H1 (cell line): ENCODE measurements at regions not wholly inside any gene's neighbourhood (a gene's known extent, or its start where the extent isn't known, plus 50 kb on each side); places are given as distances from the start of the nearest gene placed in this dataset.

Experiments used
- ATF3 ChIP-seq: IDR thresholded peaks from 2 replicates; pipeline ENCODE4 v1.6.1; 2011; ENCODE audit warnings: low read depth, mild to moderate bottlenecking, low read length; ENCODE audit not compliant: insufficient read depth
- CEBPB ChIP-seq: IDR thresholded peaks from 2 replicates; pipeline ENCODE4 v1.6.1; 2012; ENCODE audit warnings: low read depth, low read length
- CTBP2 ChIP-seq: IDR thresholded peaks from 2 replicates; pipeline ENCODE4 v1.7.0; 2011; ENCODE audit warnings: borderline replicate concordance, mild to moderate bottlenecking, moderate library complexity, mixed read lengths, low read length; ENCODE audit not compliant: insufficient read depth, insufficient read length
- CTCF ChIP-seq, 3 experiments: IDR thresholded peaks; 1 replicate in 2 of 3; 2 replicates in 1 of 3; pipeline versions ENCODE4 v1.5.1 to v1.6.1; 2011; ENCODE audit warnings: low read length in 3 of 3, mild to moderate bottlenecking in 3 of 3, inconsistent platforms in 2 of 3, low read depth in 1 of 3, moderate library complexity in 1 of 3; ENCODE audit not compliant: insufficient read depth in 1 of 3; ENCODE audit errors: control extremely low read depth in 1 of 3
- GABPA ChIP-seq: IDR thresholded peaks from 2 replicates; pipeline ENCODE4 v1.6.1; 2011; ENCODE audit warnings: mild to moderate bottlenecking, low read length, moderate library complexity, borderline replicate concordance; ENCODE audit not compliant: insufficient read depth
- RFX5 ChIP-seq: IDR thresholded peaks from 2 replicates; pipeline ENCODE4 v1.6.1; 2011; ENCODE audit warnings: low read depth, low read length, improper control_type of control experiment, borderline replicate concordance
- RNF2 ChIP-seq: fragments of 200-900, 300-1000 bp; sonication (generic); IDR thresholded peaks from 2 replicates; pipeline ENCODE4 v1.7.1; 2016; ENCODE audit warnings: borderline replicate concordance, low read depth, mild to moderate bottlenecking, antibody characterized with exemption, low read length; ENCODE audit not compliant: poor library complexity, severe bottlenecking; ENCODE audit errors: missing control alignments
- SIX5 ChIP-seq: IDR thresholded peaks from 2 replicates; pipeline ENCODE4 v1.6.1; 2011; ENCODE audit warnings: mild to moderate bottlenecking, low read depth, low read length

- no peak for TF ChIP-seq ATF3
- TF ChIP-seq GABPA = no peak
- TF ChIP-seq CEBPB = no peak
- no peak for TF ChIP-seq CTCF (IDR thresholded peaks at IDR 0.05; ENCODE audit: control extremely low read depth in 1 of 3, insufficient read depth in 1 of 3, low read depth in 1 of 3, low read length in 3 of 3)
- TF ChIP-seq RFX5 = no peak
- no peak for TF ChIP-seq SIX5
- TF ChIP-seq RNF2 = no peak
- TF ChIP-seq CTBP2 = no peak
Measured at GRCh38 chr14:89491711-89492381, 74.8 kb upstream of the FOXN3 start (continued).
